ENCODE measurements at regions not wholly inside any gene's neighbourhood (a gene's known extent, or its start where the extent isn't known, plus 50 kb on each side); places are given as distances from the start of the nearest gene placed in this dataset.

DNA sequence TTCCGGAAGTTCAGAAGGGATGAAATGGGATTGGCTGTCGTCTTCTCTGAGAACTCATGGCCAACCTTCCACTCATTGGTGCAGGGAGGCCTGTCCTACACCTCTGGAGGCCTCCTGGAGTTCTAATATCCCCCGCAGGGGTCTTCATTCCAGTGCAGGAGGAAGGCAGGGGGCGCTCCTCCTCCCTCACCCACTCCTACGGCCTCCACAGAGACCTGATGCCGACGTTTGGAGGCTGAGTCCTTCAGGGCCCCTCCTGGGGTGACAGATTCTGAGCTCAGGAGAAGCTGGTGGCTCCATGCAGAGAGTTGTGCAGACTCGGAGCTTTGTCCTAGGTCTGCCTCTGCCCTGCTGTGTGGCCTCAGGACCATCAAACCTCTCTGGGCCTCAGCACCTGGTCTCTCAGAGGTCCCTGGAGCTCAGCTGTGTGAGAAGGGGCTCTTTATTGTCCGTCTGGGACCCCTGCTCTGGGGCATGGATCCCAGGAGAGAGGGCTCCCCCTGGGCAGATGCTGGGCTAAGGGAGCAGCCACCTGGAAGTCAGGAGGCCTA, 102.3 kb upstream of the WNT4 start:
- Histone ChIP-seq H3K4me1 (ENCODE audit: insufficient read depth, low read length) (no peaks in the 10 kb centered on the region), H3K36me3 (ENCODE audit: insufficient read depth, low read length) (no peaks in the 10 kb centered on the region), H3K4me3 (ENCODE audit: low read depth in 1 of 2, low read length in 2 of 2) (no peak overlapping the region), H3K9me3 (ENCODE audit: insufficient read depth, low read length, severe bottlenecking) (no peaks in the 10 kb centered on the region), H3K79me2 (ENCODE audit: insufficient read depth, low read length) (no peaks in the 10 kb centered on the region), H3K4me2 (ENCODE audit: insufficient read depth, low read length) (no peak overlapping the region), H3K9ac (ENCODE audit: low read depth, low read length) (no peak overlapping the region), H3K27ac (ENCODE audit: low read length) (no peak overlapping the region), H3K27me3 (ENCODE audit: insufficient read depth, low read length, poor library complexity) (peaks cover 14% of the 10 kb centered on the region), H4K20me1 (ENCODE audit: insufficient read depth, low read length) (no peaks in the 10 kb centered on the region; the same call in none of the 2 replicates), H2AFZ (ENCODE audit: low read depth, low read length) (no peak overlapping the region)
- no peak for ATAC-seq (ENCODE audit: insufficient read depth, low read depth)
- TF ChIP-seq EZH2 (IDR thresholded peaks at IDR 0.05; ENCODE audit: borderline replicate concordance, low read depth, low read length, severe bottlenecking): no peak
- TF ChIP-seq, protein P1, sequence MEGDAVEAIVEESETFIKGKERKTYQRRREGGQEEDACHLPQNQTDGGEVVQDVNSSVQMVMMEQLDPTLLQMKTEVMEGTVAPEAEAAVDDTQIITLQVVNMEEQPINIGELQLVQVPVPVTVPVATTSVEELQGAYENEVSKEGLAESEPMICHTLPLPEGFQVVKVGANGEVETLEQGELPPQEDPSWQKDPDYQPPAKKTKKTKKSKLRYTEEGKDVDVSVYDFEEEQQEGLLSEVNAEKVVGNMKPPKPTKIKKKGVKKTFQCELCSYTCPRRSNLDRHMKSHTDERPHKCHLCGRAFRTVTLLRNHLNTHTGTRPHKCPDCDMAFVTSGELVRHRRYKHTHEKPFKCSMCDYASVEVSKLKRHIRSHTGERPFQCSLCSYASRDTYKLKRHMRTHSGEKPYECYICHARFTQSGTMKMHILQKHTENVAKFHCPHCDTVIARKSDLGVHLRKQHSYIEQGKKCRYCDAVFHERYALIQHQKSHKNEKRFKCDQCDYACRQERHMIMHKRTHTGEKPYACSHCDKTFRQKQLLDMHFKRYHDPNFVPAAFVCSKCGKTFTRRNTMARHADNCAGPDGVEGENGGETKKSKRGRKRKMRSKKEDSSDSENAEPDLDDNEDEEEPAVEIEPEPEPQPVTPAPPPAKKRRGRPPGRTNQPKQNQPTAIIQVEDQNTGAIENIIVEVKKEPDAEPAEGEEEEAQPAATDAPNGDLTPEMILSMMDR (IDR thresholded peaks at IDR 0.05; ENCODE audit: borderline replicate concordance, extremely low read depth, low read length, poor library complexity, severe bottlenecking): no peak
- DNase-seq: no peak

DNA sequence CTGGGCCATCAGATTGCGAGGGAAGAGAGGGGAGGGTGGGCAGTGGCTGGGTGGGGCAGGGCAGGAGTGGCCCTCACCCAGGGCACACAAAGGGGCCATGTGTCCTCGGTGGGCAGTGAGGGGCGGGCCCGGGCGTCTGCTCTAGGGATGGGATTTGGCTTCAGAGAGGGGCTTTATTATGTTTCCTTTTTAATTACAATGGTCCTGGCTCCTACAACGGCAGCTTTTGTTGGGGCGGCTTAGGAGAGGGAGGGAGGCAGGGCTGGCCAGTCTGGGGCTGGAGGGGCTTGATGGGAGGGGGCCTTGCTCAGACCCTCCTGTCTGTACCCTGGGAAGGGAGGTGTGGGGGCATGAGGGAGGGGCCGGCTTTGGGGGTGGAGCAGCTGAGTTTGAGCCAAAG, 102.8 kb upstream of the WNT4 start:
- TF ChIP-seq EZH2 (IDR thresholded peaks at IDR 0.05; ENCODE audit: borderline replicate concordance, low read depth, low read length, severe bottlenecking): no peak
- TF ChIP-seq, protein P1 (IDR thresholded peaks at IDR 0.05; ENCODE audit: borderline replicate concordance, extremely low read depth, low read length, poor library complexity, severe bottlenecking): no peak
- H3K9me3 ChIP-seq (ENCODE audit: insufficient read depth, low read length, severe bottlenecking): no peaks in the 10 kb centered on the region
- no peaks in the 10 kb centered on the region for H3K79me2 ChIP-seq (ENCODE audit: insufficient read depth, low read length)
- H3K4me1 ChIP-seq (ENCODE audit: insufficient read depth, low read length): no peaks in the 10 kb centered on the region
- no peak for ATAC-seq (ENCODE audit: insufficient read depth, low read depth)
- no peaks in the 10 kb centered on the region; the same call in none of the 2 replicates for H4K20me1 ChIP-seq (ENCODE audit: insufficient read depth, low read length)
- peaks cover 16% of the 10 kb centered on the region for H3K27me3 ChIP-seq (ENCODE audit: insufficient read depth, low read length, poor library complexity)
- no peak for DNase-seq
- no peak overlapping the region for H3K4me2 ChIP-seq (ENCODE audit: insufficient read depth, low read length)
- no peak overlapping the region for H3K27ac ChIP-seq (ENCODE audit: low read length)
- H3K36me3 ChIP-seq (ENCODE audit: insufficient read depth, low read length): no peaks in the 10 kb centered on the region
- no peak overlapping the region for H2AFZ ChIP-seq (ENCODE audit: low read depth, low read length)
- H3K9ac ChIP-seq (ENCODE audit: low read depth, low read length): no peak overlapping the region
- H3K4me3 ChIP-seq (ENCODE audit: low read depth in 1 of 2, low read length in 2 of 2): no peak overlapping the region

DNA sequence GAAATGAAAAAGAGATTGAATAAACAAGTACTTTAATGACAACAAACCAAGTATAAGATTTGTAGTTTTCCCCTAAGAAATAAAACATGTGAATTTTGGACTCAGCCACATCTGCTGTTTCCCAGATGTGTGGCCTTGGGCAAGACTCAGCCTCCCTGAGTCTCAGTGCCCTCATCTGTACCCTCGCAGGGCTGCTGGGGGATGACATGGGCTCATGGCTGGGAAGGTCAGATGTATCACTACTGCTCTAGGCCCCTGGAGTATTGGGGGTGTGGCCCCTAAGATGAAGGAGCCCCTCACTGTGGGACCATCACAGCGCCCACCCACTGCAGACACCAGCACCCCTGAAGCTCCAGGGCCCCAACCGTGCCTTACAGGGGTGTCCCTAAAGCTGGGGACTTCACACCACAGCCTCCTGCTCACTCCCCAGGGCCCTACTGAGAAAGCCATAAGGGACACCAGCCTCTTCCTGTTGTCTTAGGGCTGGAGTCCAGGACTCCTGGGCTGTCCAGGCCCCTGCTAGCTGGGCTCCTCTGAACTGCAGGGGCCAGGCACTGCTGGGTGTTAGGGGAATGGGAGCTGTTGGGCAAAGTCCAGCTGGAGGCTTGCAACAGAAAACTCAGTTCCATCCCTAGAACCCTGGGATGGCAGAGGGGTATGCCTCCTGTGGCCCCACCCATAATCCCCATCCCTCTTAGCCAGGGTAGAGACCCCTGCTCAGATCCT, 104.0 kb upstream of the WNT4 start:
- H3K27ac ChIP-seq (ENCODE audit: low read length): no peak overlapping the region
- DNase-seq (no peak), ATAC-seq (ENCODE audit: insufficient read depth, low read depth) (no peak)
- H3K27me3 ChIP-seq (ENCODE audit: insufficient read depth, low read length, poor library complexity): peaks cover 21% of the 10 kb centered on the region
- no peaks in the 10 kb centered on the region for H3K4me1 ChIP-seq (ENCODE audit: insufficient read depth, low read length)
- TF ChIP-seq, protein P1 (IDR thresholded peaks at IDR 0.05; ENCODE audit: borderline replicate concordance, extremely low read depth, low read length, poor library complexity, severe bottlenecking): no peak
- H3K9me3 ChIP-seq (ENCODE audit: insufficient read depth, low read length, severe bottlenecking): no peaks in the 10 kb centered on the region
- H3K4me3 ChIP-seq (ENCODE audit: low read depth in 1 of 2, low read length in 2 of 2): no peak overlapping the region
- H3K79me2 ChIP-seq (ENCODE audit: insufficient read depth, low read length): no peaks in the 10 kb centered on the region
- H3K9ac ChIP-seq (ENCODE audit: low read depth, low read length): no peak overlapping the region
- H3K4me2 ChIP-seq (ENCODE audit: insufficient read depth, low read length): no peak overlapping the region
- H4K20me1 ChIP-seq (ENCODE audit: insufficient read depth, low read length): no peaks in the 10 kb centered on the region; the same call in none of the 2 replicates
- H2AFZ ChIP-seq (ENCODE audit: low read depth, low read length): no peak overlapping the region
- H3K36me3 ChIP-seq (ENCODE audit: insufficient read depth, low read length): no peaks in the 10 kb centered on the region
